GM19372 (cell line): ENCODE measurements at regions not wholly inside any gene's neighbourhood (a gene's known extent, or its start where the extent isn't known, plus 50 kb on each side); places are given as distances from the start of the nearest gene placed in this dataset.
"Not testable (repeated sequence)": the region's sequence is repeated elsewhere in the genome, so short reads cannot be mapped to it uniquely, and the experiment has no call there.

Experiments used
- ATAC-seq: cut with Tn5 transposase; IDR thresholded peaks from one replicate; pipeline ENCODE4 v1.9.1; 2021; ENCODE audit warnings: mild to moderate bottlenecking, low read depth, moderate library complexity; ENCODE audit not compliant: unreplicated experiment

DNA sequence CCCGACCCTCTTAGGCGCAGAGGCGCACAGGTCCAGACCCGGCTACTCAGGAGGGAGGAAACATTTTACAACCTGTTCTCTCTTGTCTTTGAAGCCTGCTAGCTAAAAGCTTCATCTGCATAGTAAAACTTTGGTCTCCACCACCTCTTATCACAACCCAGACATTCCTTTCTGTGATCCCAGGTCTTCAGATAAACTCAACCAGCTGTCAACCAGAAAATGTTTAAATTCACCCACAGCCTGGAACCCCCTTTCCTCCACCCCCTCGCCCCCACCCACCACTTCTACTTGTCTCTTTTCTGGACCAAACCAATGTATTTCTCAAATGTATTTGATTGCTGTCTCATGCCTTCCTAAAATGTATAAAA lies 169.1 kb upstream of the PRKX start:
- ATAC-seq = not testable (repeated sequence)

DNA sequence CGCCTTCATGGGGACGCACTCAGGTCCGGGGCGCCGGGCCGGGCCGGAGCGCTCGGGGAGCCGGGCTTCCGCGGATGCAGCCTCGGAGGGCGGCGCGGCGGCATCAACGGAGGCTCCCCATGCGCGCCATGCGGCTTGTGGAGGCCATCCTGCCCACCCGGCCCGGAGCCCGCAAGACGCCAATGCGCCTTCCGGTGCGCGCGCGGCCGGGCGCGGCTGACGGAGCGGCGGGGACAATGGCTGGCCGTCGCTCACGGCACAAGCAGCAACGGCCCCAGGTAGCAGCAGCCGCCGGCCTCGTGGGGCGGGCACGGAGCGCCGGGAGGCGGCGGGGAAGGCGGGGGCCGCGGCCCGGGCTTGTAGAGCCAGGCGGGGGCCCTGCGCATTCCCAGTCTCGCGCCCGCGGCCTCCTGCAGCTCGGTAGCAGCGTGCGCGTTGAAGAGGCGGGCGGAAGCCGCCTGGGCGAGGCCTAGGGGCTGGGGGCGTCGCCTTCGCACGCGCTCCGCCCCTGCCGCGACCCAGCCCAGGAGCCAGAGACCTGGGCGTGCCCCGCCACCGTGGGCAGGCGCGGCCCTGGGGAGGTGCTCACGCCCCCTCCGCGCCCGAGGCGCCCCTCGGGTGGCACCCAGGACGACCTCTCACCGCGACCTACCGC lies 168.6 kb upstream of the PRKX start:
- ATAC-seq = peak; percentile 89

DNA sequence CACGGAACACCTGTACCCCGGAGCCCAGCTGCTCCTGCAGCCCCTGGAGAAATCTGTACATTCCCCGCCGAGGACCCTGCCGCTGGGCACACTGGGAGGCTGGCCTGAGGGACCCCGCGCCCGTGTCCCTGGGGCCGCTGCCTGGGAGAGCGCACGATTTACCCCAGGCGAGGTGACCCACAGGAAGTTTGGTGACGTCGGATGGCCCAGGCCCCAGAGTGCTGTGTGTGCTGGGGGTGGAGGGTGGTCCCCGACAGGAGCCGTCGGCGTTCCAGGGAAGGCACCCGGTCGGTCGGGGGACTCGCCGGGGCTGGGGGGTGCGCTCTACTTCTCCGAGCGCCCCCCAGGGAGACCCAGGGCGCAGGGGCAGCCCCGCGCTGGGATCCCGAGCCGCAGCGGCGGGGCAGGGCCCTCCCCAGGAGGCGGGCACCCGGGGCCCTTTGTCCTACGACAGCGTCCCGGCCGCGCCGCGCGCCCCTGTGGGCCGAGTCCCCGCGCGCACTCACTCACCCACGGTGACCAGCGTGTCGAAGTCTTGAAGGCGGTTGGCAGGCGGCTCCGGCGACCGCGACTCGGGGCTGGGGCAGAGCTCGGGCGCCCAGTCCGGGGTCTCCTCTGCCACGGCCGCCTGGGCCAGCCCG lies 167.9 kb upstream of the PRKX start:
- ATAC-seq = peak; percentile 44

DNA sequence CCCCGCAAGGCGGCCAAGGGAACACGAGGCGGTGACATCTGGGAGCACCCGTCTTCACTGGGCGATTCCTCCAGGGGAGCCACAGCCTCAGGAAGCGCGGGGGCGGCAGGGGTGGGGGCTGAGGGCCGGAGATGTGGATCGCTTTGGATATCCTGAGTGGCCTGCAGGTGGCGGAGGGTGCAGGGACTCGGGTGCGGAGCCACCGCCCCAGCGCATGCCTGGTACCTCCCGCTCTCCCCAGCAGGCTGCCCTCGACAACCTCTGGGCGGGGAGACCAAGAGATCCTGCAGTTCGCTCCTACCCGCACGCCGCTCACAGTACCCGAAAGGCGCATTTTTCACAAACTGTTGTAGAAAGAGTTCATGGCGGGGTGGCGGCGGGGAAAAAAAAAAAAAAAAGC lies 162.9 kb upstream of the PRKX start:
- ATAC-seq = not testable (repeated sequence)

DNA sequence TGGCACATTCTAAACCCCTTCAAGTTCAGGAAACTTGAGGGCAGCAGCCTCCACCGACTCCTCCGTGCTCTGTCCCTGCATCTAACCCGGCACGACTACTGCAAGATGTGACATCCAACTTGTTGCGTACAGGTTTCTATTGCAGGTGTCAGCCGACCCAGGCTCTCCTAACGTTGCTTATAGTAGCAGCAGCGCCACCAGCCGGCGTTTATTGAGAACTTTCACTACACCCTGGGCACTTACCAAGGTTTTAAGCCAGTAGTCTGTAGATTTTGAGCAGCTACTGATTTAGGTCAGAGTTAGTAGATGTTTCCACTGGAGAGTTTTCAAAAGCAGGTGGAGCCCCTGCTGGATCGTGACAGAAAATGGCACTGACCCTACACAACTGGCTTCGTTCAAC lies 162.2 kb upstream of the PRKX start:
- not testable (repeated sequence) for ATAC-seq

DNA sequence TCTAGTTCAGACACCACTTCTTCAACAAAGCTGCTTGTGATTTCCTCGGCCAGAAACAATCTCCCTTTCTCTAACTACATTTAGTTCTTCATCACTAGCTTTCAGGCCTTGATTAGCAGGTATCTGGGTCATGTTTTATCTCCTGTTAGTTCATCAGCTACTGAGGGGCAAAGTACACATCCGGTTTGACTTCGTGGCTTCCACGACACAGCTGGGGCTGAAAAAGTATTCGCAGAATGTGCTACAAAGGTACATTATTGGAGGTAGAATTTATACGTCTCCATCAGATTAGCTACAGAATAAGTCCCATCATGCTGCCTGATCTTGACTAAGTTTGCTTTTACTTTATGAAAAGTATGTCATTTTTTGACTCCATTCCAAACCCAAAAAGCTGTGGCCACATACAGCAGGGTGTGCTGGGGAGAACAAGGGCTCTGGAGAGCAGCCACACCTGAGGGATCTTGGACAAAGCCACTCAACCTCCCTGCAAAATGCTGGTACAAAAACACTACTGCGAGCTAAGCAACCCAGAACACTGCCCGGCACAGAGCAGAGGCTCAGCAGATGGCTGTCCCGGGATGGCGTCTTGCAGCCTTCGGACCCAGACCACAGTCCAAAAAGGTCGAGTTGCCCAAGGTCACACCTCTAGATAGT lies 158.9 kb upstream of the PRKX start:
- ATAC-seq = not testable (repeated sequence)

DNA sequence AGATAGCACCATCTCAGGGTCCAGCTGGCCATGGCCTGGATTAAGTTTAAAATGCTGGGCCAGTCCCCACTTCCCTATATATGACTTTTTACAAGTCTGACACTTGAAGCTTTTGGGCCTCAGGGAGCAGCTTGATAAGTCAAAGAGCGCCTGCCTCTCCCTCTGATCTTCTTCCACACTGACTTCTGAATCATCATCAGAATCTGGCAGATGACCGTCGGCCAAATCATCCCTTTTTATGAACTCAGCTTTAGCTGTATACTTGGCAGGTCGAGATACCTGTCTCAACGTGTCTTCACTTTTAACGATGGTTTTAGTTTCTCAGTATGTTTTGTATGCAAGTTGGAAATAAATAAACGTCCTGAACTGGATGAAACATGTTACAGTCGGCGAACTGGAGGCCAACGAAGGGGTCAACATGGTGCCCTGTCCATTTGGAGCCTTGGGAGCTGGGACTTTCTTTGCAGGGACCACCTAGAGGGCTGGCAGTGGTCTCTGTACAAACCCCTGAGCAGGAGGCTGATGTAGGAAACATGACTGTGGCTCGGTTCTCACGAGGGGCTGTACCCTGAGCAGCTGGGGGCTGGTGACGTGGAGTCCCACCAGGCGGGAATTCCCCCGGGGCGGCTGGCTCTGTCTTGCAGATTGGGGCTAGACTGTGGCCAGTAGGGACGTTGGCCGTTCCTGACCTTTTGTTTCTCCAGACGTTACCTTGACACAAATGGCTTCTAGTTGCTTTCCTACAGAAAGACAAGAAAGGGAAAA lies 153.8 kb upstream of the PRKX start:
- ATAC-seq = not testable (repeated sequence)

DNA sequence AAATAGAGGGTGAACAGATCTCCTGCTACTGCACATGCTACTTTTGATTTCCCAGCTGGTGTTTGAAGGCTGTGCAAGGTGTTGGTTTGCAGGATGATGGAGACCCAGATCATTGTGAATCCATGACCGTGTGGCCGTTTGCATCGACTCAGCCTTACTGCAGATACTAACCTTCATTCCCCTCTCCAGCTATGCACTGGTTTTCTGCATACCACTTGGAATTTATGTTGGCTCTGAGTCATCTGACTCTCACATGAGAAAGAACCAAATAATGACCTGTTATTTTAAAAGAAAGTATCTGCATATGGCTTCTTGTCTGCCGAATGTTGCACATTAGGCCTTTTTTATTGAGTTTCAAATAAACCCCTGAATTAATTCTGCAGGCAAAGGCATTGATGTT lies 144.9 kb upstream of the PRKX start:
- ATAC-seq = not testable (repeated sequence)

DNA sequence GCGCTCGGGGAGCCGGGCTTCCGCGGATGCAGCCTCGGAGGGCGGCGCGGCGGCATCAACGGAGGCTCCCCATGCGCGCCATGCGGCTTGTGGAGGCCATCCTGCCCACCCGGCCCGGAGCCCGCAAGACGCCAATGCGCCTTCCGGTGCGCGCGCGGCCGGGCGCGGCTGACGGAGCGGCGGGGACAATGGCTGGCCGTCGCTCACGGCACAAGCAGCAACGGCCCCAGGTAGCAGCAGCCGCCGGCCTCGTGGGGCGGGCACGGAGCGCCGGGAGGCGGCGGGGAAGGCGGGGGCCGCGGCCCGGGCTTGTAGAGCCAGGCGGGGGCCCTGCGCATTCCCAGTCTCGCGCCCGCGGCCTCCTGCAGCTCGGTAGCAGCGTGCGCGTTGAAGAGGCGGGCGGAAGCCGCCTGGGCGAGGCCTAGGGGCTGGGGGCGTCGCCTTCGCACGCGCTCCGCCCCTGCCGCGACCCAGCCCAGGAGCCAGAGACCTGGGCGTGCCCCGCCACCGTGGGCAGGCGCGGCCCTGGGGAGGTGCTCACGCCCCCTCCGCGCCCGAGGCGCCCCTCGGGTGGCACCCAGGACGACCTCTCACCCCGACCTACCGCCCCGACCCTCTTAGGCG lies 130.2 kb upstream of the PRKX start:
- peak; percentile 85 for ATAC-seq

DNA sequence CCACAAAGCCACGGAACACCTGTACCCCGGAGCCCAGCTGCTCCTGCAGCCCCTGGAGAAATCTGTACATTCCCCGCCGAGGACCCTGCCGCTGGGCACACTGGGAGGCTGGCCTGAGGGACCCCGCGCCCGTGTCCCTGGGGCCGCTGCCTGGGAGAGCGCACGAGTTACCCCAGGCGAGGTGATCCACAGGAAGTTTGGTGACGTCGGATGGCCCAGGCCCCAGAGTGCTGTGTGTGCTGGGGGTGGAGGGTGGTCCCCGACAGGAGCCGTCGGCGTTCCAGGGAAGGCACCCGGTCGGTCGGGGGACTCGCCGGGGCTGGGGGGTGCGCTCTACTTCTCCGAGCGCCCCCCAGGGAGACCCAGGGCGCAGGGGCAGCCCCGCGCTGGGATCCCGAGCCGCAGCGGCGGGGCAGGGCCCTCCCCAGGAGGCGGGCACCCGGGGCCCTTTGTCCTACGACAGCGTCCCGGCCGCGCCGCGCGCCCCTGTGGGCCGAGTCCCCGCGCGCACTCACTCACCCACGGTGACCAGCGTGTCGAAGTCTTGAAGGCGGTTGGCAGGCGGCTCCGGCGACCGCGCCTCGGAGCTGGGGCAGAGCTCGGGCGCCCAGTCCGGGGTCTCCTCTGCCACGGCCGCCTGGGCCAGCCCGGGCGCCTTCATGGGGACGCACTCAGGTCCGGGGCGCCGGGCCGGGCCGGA lies 129.5 kb upstream of the PRKX start:
- peak; percentile 50 for ATAC-seq

DNA sequence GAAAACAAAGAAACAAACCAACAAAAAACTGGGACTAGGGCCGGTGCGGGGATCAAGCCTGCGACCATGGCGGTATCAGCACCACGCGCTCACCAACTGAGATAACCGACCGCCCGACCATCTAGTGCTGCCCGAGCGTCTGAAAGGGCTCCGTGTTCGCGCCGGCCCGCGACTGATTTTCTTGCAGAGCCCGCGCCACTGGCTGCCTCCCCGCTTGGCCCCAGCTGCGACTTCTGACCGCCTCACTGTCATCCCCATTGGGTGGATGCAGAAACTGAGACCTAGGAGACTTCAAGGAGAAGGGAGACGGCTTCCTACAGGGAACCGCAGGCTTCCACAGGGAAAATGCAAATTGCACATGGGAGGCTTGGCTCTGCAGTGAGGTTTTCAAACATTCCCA lies 125.3 kb upstream of the PRKX start:
- ATAC-seq = not testable (repeated sequence)

DNA sequence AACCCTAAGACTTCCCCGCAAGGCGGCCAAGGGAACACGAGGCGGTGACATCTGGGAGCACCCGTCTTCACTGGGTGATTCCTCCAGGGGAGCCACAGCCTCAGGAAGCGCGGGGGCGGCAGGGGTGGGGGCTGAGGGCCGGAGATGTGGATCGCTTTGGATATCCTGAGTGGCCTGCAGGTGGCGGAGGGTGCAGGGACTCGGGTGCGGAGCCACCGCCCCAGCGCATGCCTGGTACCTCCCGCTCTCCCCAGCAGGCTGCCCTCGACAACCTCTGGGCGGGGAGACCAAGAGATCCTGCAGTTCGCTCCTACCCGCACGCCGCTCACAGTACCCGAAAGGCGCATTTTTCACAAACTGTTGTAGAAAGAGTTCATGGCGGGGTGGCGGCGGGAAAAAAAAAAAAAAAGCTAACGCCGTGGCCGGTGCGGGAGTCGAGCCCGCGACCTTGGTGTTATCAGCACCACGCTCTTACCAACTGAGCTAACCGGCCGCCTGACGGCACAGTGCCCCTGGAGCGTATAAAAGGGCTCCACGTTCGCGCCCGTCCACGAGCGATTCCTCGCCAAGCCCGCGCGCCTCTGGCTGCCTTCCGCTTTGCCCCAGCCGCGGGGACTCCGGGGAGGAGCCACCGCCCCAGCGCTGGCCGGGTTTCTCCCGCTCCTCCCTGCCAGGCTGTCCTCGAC lies 124.7 kb upstream of the PRKX start:
- ATAC-seq = not testable (repeated sequence)

DNA sequence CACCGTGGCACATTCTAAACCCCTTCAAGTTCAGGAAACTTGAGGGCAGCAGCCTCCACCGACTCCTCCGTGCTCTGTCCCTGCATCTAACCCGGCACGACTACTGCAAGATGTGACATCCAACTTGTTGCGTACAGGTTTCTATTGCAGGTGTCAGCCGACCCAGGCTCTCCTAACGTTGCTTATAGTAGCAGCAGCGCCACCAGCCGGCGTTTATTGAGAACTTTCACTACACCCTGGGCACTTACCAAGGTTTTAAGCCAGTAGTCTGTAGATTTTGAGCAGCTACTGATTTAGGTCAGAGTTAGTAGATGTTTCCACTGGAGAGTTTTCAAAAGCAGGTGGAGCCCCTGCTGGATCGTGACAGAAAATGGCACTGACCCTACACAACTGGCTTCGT lies 123.8 kb upstream of the PRKX start:
- ATAC-seq = not testable (repeated sequence)

DNA sequence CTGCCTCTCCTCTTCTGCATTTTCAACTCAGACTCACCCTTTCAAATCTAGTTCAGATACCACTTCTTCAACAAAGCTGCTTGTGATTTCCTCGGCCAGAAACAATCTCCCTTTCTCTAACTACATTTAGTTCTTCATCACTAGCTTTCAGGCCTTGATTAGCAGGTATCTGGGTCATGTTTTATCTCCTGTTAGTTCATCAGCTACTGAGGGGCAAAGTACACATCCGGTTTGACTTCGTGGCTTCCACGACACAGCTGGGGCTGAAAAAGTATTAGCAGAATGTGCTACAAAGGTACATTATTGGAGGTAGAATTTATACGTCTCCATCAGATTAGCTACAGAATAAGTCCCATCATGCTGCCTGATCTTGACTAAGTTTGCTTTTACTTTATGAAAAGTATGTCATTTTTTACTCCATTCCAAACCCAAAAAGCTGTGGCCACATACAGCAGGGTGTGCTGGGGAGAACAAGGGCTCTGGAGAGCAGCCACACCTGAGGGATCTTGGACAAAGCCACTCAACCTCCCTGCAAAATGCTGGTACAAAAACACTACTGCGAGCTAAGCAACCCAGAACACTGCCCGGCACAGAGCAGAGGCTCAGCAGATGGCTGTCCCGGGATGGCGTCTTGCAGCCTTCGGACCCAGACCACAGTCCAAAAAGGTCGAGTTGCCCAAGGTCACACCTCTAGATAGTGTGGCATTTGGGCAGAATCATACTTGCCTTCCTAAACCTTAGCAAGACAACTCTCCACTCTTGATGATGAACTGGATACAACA lies 120.5 kb upstream of the PRKX start:
- not testable (repeated sequence) for ATAC-seq

DNA sequence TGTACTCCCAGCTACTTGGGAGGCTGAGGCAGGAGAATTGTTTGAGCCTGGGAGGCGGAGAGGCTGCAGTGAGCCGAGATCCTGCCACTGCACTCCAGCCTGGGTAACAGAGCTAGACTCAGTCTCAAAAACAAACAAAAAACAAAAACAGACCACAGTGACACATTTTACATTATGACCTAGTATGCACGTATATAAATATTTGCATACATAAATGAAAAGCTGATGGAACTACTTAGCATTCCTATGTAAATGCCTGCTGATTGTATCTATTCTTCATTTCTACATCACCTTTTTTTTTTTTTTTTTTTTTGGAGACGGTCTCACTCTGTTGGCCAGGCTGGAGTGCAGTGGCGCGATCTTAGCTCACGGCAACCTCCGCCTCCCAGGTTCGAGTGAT lies 116.6 kb upstream of the PRKX start:
- not testable (repeated sequence) for ATAC-seq

DNA sequence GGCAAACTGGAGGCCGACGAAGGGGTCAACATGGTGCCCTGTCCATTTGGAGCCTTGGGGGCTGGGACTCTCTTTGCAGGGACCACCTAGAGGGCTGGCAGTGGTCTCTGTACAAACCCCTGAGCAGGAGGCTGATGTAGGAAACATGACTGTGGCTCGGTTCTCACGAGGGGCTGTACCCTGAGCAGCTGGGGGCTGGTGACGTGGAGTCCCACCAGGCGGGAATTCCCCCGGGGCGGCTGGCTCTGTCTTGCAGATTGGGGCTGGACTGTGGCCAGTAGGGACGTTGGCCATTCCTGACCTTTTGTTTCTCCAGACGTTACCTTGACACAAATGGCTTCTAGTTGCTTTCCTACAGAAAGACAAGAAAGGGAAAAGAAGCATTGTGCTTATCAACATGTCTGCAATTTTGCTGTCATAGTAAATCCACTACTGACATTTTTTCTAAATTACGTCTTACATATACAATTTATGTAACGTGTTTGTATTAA lies 115.6 kb upstream of the PRKX start:
- ATAC-seq = not testable (repeated sequence)

DNA sequence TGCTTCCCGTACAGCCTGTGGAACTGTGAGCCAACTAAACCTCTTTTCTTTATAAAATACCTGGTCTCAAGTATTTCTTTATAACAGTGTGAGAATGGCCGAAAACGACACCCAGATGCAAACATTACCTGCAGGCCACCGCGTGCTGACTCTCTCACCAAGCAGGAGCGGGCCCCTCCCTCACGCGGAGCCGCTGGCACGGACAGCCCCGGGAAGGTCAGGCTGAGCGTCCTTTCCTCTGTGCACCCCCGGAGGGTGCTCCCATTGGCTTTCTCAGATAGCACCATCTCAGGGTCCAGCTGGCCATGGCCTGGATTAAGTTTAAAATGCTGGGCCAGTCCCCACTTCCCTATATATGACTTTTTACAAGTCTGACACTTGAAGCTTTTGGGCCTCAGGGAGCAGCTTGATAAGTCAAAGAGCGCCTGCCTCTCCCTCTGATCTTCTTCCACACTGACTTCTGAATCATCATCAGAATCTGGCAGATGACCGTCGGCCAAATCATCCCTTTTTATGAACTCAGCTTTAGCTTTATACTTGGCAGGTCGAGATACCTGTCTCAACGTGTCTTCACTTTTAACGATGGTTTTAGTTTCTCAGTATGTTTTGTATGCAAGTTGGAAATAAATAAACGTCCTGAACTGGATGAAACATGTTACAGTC lies 115.1 kb upstream of the PRKX start:
- not testable (repeated sequence) for ATAC-seq

DNA sequence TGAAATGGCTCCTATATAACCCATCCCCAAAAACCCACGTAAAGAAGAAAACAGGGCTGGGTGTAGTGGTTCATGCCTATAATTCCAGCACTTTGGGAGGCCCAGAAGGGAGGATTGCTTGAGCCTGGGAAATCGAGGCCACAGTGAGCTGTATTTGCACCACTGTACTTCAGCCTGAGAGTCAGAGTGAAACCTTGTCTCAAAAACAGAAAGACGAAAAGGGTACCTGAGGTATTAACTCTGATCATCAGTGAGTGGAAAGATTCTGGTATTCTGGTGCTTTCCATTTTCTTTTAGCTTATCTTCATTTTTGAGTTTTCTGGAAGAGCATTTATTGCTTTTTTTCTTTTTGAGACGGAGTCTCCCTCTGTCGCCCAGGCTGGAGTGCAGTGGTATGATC lies 110.6 kb upstream of the PRKX start:
- ATAC-seq = not testable (repeated sequence)
